ENCODE measurements at regions not wholly inside any gene's neighbourhood (a gene's known extent, or its start where the extent isn't known, plus 50 kb on each side); places are given as distances from the start of the nearest gene placed in this dataset.

- no peaks in the 10 kb centered on the region for H3K4me1 ChIP-seq
- no peak overlapping the region for H3K4me3 ChIP-seq (ENCODE audit: low read depth, low read length)
- TF ChIP-seq CTCF (IDR thresholded peaks at IDR 0.05): no peak
- H3K27me3 ChIP-seq (ENCODE audit: control insufficient read depth, insufficient read depth, low read length): no peaks in the 10 kb centered on the region
- H3K79me2 ChIP-seq: no peaks in the 10 kb centered on the region
- H3K9ac ChIP-seq: no peak overlapping the region
- H3K4me2 ChIP-seq (ENCODE audit: low read length): no peak overlapping the region
- no peaks in the 10 kb centered on the region for H3K9me3 ChIP-seq (ENCODE audit: control insufficient read depth, low read length)
- H3K36me3 ChIP-seq (ENCODE audit: control insufficient read depth, insufficient read depth, low read length): no peaks in the 10 kb centered on the region
- no peak overlapping the region for H3K27ac ChIP-seq
- H2AFZ ChIP-seq: no peak overlapping the region
Measured at GRCh38 chr2:128455721-128456050, 137.0 kb upstream of the HS6ST1 start.

DNA sequence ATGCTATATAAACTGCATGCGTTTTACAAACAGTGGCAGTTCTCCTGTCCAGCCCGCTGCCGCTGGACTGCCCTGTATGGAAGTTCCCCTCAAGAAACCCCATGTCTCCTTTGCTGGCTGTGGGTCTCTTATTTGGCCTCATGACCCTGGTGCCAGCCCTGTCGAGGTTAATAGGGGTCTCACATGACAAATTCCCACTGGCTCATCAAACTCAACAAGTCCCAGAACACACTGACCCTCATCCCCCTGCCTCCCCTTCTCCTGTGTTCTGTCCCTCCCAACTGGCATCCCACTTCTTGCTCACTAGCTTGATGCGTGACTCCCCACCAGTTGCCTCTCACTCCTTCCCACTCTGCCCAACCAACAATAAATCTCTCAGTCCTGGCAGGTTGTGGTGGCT, 137.6 kb upstream of the HS6ST1 start:
- H3K27me3 ChIP-seq (ENCODE audit: control insufficient read depth, insufficient read depth, low read length): no peaks in the 10 kb centered on the region
- no peaks in the 10 kb centered on the region for H3K79me2 ChIP-seq
- no peak overlapping the region for H3K4me2 ChIP-seq (ENCODE audit: low read length)
- H2AFZ ChIP-seq: no peak overlapping the region
- H3K36me3 ChIP-seq (ENCODE audit: control insufficient read depth, insufficient read depth, low read length): no peaks in the 10 kb centered on the region
- H3K27ac ChIP-seq: no peak overlapping the region
- no peaks in the 10 kb centered on the region for H3K9me3 ChIP-seq (ENCODE audit: control insufficient read depth, low read length)
- H3K9ac ChIP-seq: no peak overlapping the region
- no peak overlapping the region for H3K4me3 ChIP-seq (ENCODE audit: low read depth, low read length)
- no peak for TF ChIP-seq CTCF (IDR thresholded peaks at IDR 0.05)
- no peaks in the 10 kb centered on the region for H3K4me1 ChIP-seq

- no peak overlapping the region for H3K9ac ChIP-seq
- H3K27ac ChIP-seq: no peak overlapping the region
- H3K27me3 ChIP-seq (ENCODE audit: control insufficient read depth, insufficient read depth, low read length): no peaks in the 10 kb centered on the region
- H3K4me3 ChIP-seq (ENCODE audit: low read depth, low read length): no peak overlapping the region
- no peak overlapping the region for H2AFZ ChIP-seq
- no peaks in the 10 kb centered on the region for H3K4me1 ChIP-seq
- H3K9me3 ChIP-seq (ENCODE audit: control insufficient read depth, low read length): no peaks in the 10 kb centered on the region
- H3K36me3 ChIP-seq (ENCODE audit: control insufficient read depth, insufficient read depth, low read length): no peaks in the 10 kb centered on the region
- no peak overlapping the region for H3K4me2 ChIP-seq (ENCODE audit: low read length)
- no peaks in the 10 kb centered on the region for H3K79me2 ChIP-seq
- TF ChIP-seq CTCF (IDR thresholded peaks at IDR 0.05): no peak
Measured at GRCh38 chr2:128457006-128457604, 138.4 kb upstream of the HS6ST1 start.

- Histone ChIP-seq H3K79me2 (no peaks in the 10 kb centered on the region), H3K9me3 (ENCODE audit: control insufficient read depth, low read length) (no peaks in the 10 kb centered on the region), H3K4me3 (ENCODE audit: low read depth, low read length) (no peak overlapping the region), H3K4me2 (ENCODE audit: low read length) (no peak overlapping the region), H3K27ac (no peak overlapping the region), H2AFZ (no peak overlapping the region), H3K27me3 (ENCODE audit: control insufficient read depth, insufficient read depth, low read length) (no peaks in the 10 kb centered on the region), H3K9ac (no peak overlapping the region), H3K36me3 (ENCODE audit: control insufficient read depth, insufficient read depth, low read length) (no peaks in the 10 kb centered on the region), H3K4me1 (no peaks in the 10 kb centered on the region)
- no peak for TF ChIP-seq CTCF (IDR thresholded peaks at IDR 0.05)
Measured at GRCh38 chr2:128457716-128458115, 139.0 kb upstream of the HS6ST1 start.

- Histone ChIP-seq H3K27me3 (ENCODE audit: control insufficient read depth, insufficient read depth, low read length) (no peaks in the 10 kb centered on the region), H3K4me3 (ENCODE audit: low read depth, low read length) (no peak overlapping the region), H3K36me3 (ENCODE audit: control insufficient read depth, insufficient read depth, low read length) (no peaks in the 10 kb centered on the region), H2AFZ (no peak overlapping the region), H3K27ac (no peak overlapping the region), H3K9ac (no peak overlapping the region), H3K79me2 (no peaks in the 10 kb centered on the region), H3K4me2 (ENCODE audit: low read length) (no peak overlapping the region), H3K4me1 (no peaks in the 10 kb centered on the region), H3K9me3 (ENCODE audit: control insufficient read depth, low read length) (no peaks in the 10 kb centered on the region)
- no peak for TF ChIP-seq CTCF (IDR thresholded peaks at IDR 0.05)
Measured at GRCh38 chr2:128458505-128458904, 139.8 kb upstream of the HS6ST1 start.

All from parathyroid adenoma (tissue), 2 donors.